ENCODE measurements at regions not wholly inside any gene's neighbourhood (a gene's known extent, or its start where the extent isn't known, plus 50 kb on each side); places are given as distances from the start of the nearest gene placed in this dataset.
"Not testable (repeated sequence)": the region's sequence is repeated elsewhere in the genome, so short reads cannot be mapped to it uniquely, and the experiment has no call there.

- no peak for DNase-seq (ENCODE audit: low spot score)
Measured at GRCh38 chr5:60488466-60489130, 211.4 kb downstream of the DEPDC1B start.

- peak; percentile 22 for DNase-seq (ENCODE audit: low spot score)
Measured at GRCh38 chr5:60487885-60488442, 212.0 kb downstream of the DEPDC1B start.

- DNase-seq (ENCODE audit: low spot score), result no peak
Measured at GRCh38 chr5:60487476-60487875, 212.5 kb downstream of the DEPDC1B start.

DNA sequence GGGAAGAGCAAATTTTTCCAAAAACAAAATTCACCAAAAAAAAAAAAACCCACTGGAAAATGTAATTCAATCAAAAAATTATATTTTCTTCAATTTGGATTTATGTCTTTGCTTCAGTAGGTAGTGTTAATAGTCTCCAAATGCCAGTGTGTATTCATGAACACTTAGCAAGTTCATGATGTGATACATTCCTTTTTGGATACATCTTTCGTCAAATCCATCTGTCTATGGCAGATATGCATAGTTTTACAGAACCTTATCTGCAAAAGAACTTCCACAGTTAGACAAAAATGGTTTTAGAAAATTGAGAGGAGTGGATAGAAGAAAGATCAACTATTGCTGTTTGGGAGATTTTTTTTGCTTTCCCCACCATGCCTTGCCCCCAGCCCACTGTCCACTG lies 214.6 kb downstream of the DEPDC1B start:
- no peak for DNase-seq (ENCODE audit: low spot score)

DNA sequence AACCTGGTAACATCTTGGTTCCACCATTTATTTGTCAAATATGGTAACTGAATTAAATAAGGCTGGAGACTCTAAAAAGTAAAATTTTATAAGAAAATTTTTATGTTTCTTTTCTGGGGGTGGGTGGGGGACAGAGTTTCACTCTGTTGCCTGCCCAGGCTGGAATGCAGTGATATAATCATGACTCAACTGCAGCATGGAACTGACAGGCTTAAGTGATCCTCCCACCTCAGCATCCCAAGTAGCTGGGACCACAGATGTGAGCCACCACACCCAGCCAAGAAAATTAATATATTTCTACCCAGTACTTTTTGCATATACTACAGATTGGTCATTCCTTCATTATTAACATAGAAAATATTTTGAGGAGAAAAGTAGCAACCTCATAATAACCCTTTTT lies 216.9 kb downstream of the DEPDC1B start:
- DNase-seq (ENCODE audit: low spot score), result no peak

- DNase-seq (ENCODE audit: low spot score), result no peak
Measured at GRCh38 chr5:60482301-60482700, 217.7 kb downstream of the DEPDC1B start.

- DNase-seq (ENCODE audit: low spot score), result no peak
Measured at GRCh38 chr5:60479542-60479941, 220.4 kb downstream of the DEPDC1B start.

- no peak for DNase-seq (ENCODE audit: low spot score)
Measured at GRCh38 chr5:60477849-60478248, 222.1 kb downstream of the DEPDC1B start.

- no peak for DNase-seq (ENCODE audit: low spot score)
Measured at GRCh38 chr5:60473654-60474053, 226.3 kb downstream of the DEPDC1B start.

DNA sequence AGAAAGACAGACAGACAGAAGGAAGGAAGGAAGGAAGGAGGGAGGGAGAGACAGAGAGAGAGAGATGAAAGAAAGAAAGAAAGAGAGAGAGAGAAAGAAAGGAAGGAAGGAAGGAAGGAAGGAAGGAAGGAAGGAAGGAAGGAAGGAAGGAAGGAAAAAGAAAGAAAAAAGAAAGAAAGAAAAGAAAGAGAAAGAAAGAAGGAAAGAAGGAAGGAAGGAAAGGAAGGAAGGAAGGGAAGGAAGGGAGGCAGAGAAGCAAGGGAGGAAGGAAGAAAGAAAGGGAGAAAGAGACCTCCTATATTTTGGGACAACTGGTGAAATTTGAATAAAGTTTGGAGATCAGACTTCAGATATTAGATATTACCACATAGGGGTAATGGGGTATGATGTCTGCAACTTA lies 226.9 kb downstream of the DEPDC1B start:
- not testable (repeated sequence) for DNase-seq (ENCODE audit: low spot score)

DNA sequence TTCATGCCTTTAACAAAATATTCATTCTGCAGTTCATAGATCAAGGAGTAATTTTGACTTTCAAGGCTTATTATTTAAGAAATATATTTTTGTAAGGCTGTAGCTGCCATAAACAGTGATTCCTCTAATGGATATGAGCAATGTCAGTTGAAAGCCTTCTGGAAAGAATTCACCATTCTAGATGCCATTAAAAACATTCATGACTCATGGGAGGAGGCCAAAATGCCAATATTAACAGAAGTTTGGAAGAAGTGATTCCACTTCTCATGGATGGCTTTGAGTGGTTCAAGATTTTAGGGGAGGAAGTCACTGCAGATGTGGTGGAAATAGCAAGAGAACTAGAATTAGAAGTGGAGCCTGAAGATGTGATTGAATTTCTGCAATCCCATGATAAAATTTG lies 229.1 kb downstream of the DEPDC1B start:
- no peak for DNase-seq (ENCODE audit: low spot score)

GRCh38 chr5:60469286-60469685 lies 230.7 kb downstream of the DEPDC1B start:
- DNase-seq (ENCODE audit: low spot score), result no peak

GRCh38 chr5:60463179-60463868 lies 236.6 kb downstream of the DEPDC1B start:
- no peak for DNase-seq (ENCODE audit: low spot score)

DNA sequence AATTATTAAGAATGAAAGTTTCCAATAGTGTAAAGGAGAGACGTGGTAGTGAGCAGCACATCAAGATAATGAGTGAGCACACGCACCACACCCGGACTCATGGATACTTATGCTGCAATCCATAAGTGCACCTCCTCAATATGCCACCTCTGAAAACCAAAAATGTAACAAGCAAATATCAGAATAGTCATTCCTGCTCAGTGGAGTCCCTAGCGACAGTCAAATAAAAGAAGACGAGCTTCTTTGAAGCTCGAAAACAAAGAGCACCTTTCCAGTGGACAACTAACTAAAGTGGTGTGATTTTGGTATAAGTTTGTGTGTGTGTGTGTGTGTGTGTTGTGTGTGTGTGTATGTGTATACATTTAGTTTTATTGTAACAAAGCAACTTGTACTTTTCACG lies 241.3 kb downstream of the DEPDC1B start:
- DNase-seq (ENCODE audit: low spot score), result no peak

DNA sequence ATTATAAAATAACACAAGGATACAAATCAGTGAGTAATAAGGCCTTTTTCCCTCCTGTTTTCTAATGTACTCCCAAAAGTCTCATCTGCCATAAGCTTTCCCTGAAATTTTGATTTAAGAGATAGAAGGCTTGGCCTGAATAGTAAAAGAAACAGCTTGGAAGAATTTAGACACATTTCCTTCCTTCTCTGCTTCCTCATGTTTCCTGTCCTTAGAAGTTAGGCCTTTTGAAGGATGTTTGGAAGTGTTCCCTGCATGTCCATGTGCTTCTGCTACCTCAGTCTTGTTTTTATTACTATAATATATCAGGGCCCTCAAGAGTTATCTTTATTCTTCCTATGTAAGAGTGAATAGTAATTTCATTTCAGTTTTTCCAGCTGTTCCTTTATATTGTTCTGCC lies 242.7 kb downstream of the DEPDC1B start:
- no peak for DNase-seq (ENCODE audit: low spot score)

DNA sequence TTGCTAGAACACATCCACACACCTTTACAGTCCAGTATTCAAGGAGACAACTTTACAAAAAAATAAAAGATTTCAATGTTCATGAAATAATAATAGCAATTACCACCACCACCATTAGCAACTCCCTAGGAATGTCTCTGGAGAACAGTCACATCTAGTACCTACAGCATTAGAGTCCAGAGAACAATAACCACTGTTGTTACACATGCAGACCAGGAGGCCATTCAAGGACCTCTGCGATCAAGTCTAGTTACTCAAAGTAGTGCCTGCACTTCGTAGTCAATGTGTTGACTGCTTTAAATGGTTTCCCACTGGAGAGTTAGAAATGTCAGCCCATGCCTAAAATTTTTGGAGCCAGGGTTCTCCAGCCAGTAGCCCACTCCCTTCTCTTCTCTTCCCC lies 244.4 kb downstream of the DEPDC1B start:
- no peak for DNase-seq (ENCODE audit: low spot score)

DNA sequence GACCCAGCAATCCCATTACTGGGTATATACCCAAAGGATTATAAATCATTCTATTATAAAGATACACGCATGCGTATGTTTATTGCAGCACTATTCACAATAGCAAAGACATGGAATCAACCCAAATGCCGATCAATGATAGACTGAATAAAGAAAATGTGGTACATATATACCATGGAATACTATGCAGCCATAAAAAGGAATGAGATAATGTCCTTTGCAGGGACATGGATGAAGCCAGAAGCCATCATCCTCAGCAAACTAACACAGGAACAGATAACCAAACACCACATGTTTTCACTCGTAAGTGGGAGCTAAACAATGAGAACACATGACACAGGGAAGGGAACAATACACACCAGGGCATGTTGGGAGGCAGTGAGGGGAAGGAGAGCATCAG lies 245.7 kb downstream of the DEPDC1B start:
- not testable (repeated sequence) for DNase-seq (ENCODE audit: low spot score)

DNA sequence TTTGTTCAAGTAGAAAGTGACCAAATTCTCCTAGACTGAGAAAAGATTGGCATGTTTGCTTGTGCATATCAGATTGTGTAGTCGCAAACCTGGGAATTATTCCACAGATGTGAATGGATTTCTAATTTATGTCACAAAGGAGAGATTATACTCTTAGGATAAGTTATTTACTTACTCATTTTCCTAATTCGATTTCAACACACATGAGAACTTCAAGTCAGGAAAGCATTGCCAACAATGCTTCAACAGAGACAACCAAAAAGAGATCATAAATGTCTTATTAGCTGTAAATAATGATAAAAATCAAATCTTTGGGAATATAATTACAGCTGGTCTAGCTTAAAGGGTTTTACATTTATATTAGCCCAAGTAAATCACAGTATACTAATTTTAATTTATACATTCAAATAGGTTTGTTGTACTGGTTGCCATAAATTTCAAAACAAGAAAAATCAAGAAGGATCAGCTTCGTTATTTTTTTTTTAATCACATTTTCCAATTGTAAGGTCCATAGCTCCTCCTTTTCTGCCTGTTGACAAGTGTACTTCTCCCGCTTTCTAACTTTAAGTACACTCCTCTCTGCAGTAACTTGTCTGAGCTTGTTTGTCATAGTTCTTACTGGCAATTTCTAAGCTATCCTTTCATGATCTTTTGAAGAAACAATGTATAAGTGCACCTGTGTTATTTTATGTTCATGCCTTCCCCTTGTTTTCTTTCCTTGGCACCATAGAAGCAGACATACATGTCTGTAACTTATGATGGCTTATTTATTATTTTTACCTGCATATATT lies 246.6 kb downstream of the DEPDC1B start:
- no peak for DNase-seq (ENCODE audit: low spot score)

DNA sequence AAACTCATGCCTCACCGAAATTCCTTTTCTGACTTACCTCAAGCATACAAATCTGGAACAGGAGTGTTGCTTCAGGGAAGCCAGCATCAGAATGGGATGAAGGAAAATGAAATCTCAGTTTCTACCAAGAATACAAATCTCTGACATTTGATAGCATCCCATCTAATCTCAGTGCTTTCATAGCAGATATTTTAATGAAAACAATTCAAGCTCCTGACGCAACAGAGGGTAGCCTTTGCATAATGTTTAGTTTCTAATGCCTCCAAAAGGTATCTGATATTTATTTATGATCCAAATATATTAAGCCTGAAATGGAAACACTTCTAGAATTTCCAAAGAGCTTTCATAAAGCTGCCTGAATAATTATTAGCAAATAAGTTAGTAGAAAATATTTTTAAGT lies 251.4 kb downstream of the DEPDC1B start:
- DNase-seq (ENCODE audit: low spot score), result no peak

DNA sequence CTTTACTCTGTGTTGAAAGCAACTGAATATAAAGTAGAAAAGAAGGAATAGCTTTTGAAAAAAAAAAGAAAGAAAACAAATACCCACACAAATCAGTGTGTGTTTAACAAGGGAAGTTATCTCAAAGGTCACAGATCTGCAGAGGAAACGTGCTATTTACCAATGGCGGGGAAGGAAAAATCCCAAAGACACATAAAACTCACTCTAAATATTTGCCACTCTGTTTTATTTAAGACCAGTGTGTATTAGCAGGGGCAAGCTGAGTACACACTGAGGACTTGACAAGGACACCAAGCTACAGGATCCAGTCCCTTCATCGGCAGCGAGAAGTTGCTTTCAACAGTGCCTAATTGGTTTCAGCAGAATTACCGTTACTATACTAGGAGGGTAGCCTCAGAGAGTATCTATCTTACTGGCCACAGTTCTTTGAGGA lies 252.5 kb downstream of the DEPDC1B start:
- DNase-seq (ENCODE audit: low spot score), result no peak

GRCh38 chr5:60446917-60447316 lies 253.0 kb downstream of the DEPDC1B start:
- no peak for DNase-seq (ENCODE audit: low spot score)

GRCh38 chr5:60445921-60446320 lies 254.0 kb downstream of the DEPDC1B start:
- no peak for DNase-seq (ENCODE audit: low spot score)

GRCh38 chr5:60445427-60445826 lies 254.5 kb downstream of the DEPDC1B start:
- no peak for DNase-seq (ENCODE audit: low spot score)
